Stimulated activated CD4-positive, alpha-beta T cell treated with anti-CD3 and anti-CD28 coated beads, Interleukin-15, amount 100 ng/mL, for 48 hours (primary cell): ENCODE measurements at regions not wholly inside any gene's neighbourhood (a gene's known extent, or its start where the extent isn't known, plus 50 kb on each side); places are given as distances from the start of the nearest gene placed in this dataset.

Source experiments
- DNase-seq, 2 donors: peaks; one replicate each; pipeline ENCODE4 v3.0.0-alpha.2; 2020; ENCODE audit warnings: low read depth in 2 of 2

DNA sequence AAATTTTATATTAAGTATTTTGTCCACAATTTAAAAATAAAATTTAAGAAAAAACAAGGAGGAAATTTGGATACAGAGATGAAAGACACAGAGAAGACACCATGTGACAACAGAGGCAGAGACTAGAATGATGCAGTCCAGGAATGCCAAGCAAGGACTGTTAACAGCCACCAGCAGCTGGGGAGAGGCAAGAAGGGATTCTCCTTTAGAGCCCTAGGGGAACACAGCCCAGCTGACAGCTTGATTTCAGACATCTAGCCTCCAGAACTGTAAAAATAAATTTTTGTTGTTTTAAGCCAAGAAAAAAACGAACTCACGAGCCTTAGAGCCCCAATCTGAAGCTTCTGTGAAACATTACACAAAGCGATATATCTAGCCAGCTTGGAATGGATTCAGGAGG, 198.5 kb downstream of the ZNF648 start:
- DNase-seq: no peak

DNA sequence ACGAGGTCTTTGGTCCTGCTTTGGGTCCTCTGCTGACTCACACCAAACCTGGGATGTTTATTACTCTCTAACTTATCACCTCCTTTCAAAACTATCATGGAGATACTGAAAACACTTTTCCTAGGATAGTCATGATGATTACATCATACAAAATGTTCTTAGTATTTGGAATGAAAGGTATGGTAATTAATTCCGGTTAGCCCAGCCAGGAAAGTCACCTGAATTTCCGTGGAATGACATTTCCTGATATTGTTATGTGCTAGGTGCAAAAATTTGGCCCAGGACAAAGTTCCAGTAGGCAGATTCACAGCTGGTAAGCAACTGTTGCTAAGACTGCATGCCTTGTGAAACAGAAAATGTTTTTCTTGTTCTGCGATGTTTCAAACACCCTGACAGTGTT, 203.4 kb downstream of the ZNF648 start:
- DNase-seq: no peak
